ENCODE measurements at regions not wholly inside any gene's neighbourhood (a gene's known extent, or its start where the extent isn't known, plus 50 kb on each side); places are given as distances from the start of the nearest gene placed in this dataset.
"Not testable (repeated sequence)": the region's sequence is repeated elsewhere in the genome, so short reads cannot be mapped to it uniquely, and the experiment has no call there.

- Mint-ChIP-seq H3K9me3 (no peaks in the 10 kb centered on the region), H3K4me3 (no peak overlapping the region), H3K4me1 (ENCODE audit: low read depth) (no peaks in the 10 kb centered on the region), H3K27ac (no peak overlapping the region), H3K36me3 (ENCODE audit: low read depth) (no peaks in the 10 kb centered on the region), H3K27me3 (ENCODE audit: insufficient read depth) (no peaks in the 10 kb centered on the region)
- DNase-seq (ENCODE audit: low spot score) = no peak
- intact Hi-C loops (cut with micrococcal nuclease) = no loop called here
Observed at GRCh38 chr6:48560408-48560807, 449.4 kb upstream of the PTCHD4 start.

GRCh38 chr6:48553467-48554189 is 442.6 kb upstream of the PTCHD4 start:
- H3K9me3 Mint-ChIP-seq = no peaks in the 10 kb centered on the region
- no peak overlapping the region for H3K27ac Mint-ChIP-seq
- H3K27me3 Mint-ChIP-seq (ENCODE audit: insufficient read depth) = no peaks in the 10 kb centered on the region
- H3K36me3 Mint-ChIP-seq (ENCODE audit: low read depth) = no peaks in the 10 kb centered on the region
- H3K4me1 Mint-ChIP-seq (ENCODE audit: low read depth) = no peaks in the 10 kb centered on the region
- DNase-seq (ENCODE audit: low spot score) = no peak
- no peak overlapping the region for H3K4me3 Mint-ChIP-seq
- intact Hi-C loops (cut with micrococcal nuclease) = no loop called here

DNA sequence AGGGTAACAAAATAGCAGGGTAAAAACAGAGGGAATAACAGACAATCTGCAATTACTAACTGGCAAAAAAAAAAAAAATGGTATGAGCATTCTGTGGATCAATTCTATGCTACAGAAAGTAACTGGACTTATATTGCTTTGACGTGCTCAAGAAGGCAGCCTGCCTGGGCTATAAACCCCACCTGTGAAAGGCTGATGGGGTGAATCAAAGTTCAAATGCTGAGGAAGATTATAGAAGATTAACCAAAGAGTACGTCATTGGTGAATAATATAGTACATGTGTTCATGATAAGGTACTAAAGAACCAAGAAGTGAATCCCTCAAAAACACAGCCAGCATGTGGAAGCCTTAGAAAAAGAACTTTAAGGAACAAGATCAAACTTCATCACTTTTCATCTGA is 441.9 kb upstream of the PTCHD4 start:
- Mint-ChIP-seq H3K27ac (no peak overlapping the region), H3K36me3 (ENCODE audit: low read depth) (no peaks in the 10 kb centered on the region), H3K4me1 (ENCODE audit: low read depth) (no peaks in the 10 kb centered on the region), H3K4me3 (no peak overlapping the region), H3K27me3 (ENCODE audit: insufficient read depth) (no peaks in the 10 kb centered on the region), H3K9me3 (no peaks in the 10 kb centered on the region)
- no peak for DNase-seq (ENCODE audit: low spot score)
- intact Hi-C loops (cut with micrococcal nuclease) = no loop called here

- Mint-ChIP-seq H3K27ac (no peak overlapping the region), H3K36me3 (ENCODE audit: low read depth) (no peaks in the 10 kb centered on the region), H3K4me1 (ENCODE audit: low read depth) (no peaks in the 10 kb centered on the region), H3K4me3 (no peak overlapping the region), H3K27me3 (ENCODE audit: insufficient read depth) (no peaks in the 10 kb centered on the region), H3K9me3 (no peaks in the 10 kb centered on the region)
- DNase-seq (ENCODE audit: low spot score) = no peak
- intact Hi-C loops (cut with micrococcal nuclease) = no loop called here
Observed at GRCh38 chr6:48550603-48551002, 439.6 kb upstream of the PTCHD4 start.

- intact Hi-C loops (cut with micrococcal nuclease) = no loop called here
- no peaks in the 10 kb centered on the region for H3K4me1 Mint-ChIP-seq (ENCODE audit: low read depth)
- peaks cover 13% of the 10 kb centered on the region for H3K9me3 Mint-ChIP-seq
- no peaks in the 10 kb centered on the region for H3K27me3 Mint-ChIP-seq (ENCODE audit: insufficient read depth)
- no peak for DNase-seq (ENCODE audit: low spot score)
- no peak overlapping the region for H3K4me3 Mint-ChIP-seq
- H3K27ac Mint-ChIP-seq = no peak overlapping the region
- H3K36me3 Mint-ChIP-seq (ENCODE audit: low read depth) = no peaks in the 10 kb centered on the region
Observed at GRCh38 chr6:48542191-48542590, 431.2 kb upstream of the PTCHD4 start.

GRCh38 chr6:48541649-48542048 is 430.7 kb upstream of the PTCHD4 start:
- no peak overlapping the region for H3K4me3 Mint-ChIP-seq
- H3K9me3 Mint-ChIP-seq = peaks cover 13% of the 10 kb centered on the region
- no peak for DNase-seq (ENCODE audit: low spot score)
- intact Hi-C loops (cut with micrococcal nuclease) = no loop called here
- H3K27me3 Mint-ChIP-seq (ENCODE audit: insufficient read depth) = no peaks in the 10 kb centered on the region
- H3K4me1 Mint-ChIP-seq (ENCODE audit: low read depth) = no peaks in the 10 kb centered on the region
- H3K36me3 Mint-ChIP-seq (ENCODE audit: low read depth) = no peaks in the 10 kb centered on the region
- no peak overlapping the region for H3K27ac Mint-ChIP-seq

DNA sequence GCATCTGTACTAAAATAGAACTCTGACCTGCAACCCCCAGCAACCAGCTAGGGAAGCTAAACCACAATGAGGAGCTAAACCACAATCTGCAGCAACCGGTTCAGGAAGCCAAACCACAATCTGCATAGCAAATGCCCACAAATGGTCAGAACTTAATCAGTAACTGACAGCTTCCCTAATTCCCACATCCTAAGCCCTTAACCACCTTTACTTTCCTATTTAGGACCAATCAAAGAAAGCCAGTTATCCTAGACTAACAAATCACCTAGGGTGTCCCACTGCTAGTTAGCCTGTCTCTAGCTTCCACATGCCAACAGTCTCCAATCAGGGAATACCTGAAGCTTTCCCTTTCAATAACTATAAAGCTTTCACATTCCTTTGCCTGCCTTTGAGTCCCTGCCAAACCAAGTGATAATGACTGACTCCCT is 424.6 kb upstream of the PTCHD4 start:
- Mint-ChIP-seq H3K4me3 (no peak overlapping the region), H3K27me3 (ENCODE audit: insufficient read depth) (no peaks in the 10 kb centered on the region), H3K4me1 (ENCODE audit: low read depth) (no peaks in the 10 kb centered on the region), H3K27ac (no peak overlapping the region), H3K9me3 (no peaks in the 10 kb centered on the region), H3K36me3 (ENCODE audit: low read depth) (no peaks in the 10 kb centered on the region)
- intact Hi-C loops (cut with micrococcal nuclease) = no loop called here
- DNase-seq (ENCODE audit: low spot score) = no peak

DNA sequence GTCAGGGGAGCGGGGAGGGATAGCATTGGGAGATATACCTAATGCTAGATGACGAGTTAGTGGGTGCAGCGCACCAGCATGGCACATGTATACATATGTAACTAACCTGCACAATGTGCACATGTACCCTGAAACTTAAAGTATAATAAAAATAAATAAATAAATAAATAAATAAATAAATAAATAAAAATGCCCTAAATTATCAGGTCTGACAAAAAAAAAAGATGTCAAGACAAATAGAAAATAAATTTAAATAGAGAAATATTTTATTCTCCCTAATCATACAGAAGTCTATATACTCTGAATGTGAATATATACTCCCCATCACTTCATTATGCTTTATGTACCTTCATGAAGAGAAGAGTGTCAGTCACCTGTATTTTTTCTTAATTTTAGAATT is 420.0 kb upstream of the PTCHD4 start:
- H3K36me3 Mint-ChIP-seq (ENCODE audit: low read depth); H3K27ac Mint-ChIP-seq; intact Hi-C loops (cut with micrococcal nuclease); DNase-seq (ENCODE audit: low spot score); H3K9me3 Mint-ChIP-seq; H3K4me1 Mint-ChIP-seq (ENCODE audit: low read depth); H3K4me3 Mint-ChIP-seq; H3K27me3 Mint-ChIP-seq (ENCODE audit: insufficient read depth): not testable (repeated sequence)

GRCh38 chr6:48525849-48526248 is 414.9 kb upstream of the PTCHD4 start:
- no peak overlapping the region for H3K27ac Mint-ChIP-seq
- no peak for DNase-seq (ENCODE audit: low spot score)
- no peaks in the 10 kb centered on the region for H3K36me3 Mint-ChIP-seq (ENCODE audit: low read depth)
- no peak overlapping the region for H3K4me3 Mint-ChIP-seq
- no peaks in the 10 kb centered on the region for H3K27me3 Mint-ChIP-seq (ENCODE audit: insufficient read depth)
- H3K9me3 Mint-ChIP-seq = no peaks in the 10 kb centered on the region
- intact Hi-C loops (cut with micrococcal nuclease) = no loop called here
- no peaks in the 10 kb centered on the region for H3K4me1 Mint-ChIP-seq (ENCODE audit: low read depth)

- Mint-ChIP-seq H3K27me3 (ENCODE audit: insufficient read depth) (no peaks in the 10 kb centered on the region), H3K4me3 (no peak overlapping the region), H3K27ac (no peak overlapping the region), H3K4me1 (ENCODE audit: low read depth) (no peaks in the 10 kb centered on the region), H3K36me3 (ENCODE audit: low read depth) (no peaks in the 10 kb centered on the region), H3K9me3 (peaks cover 10% of the 10 kb centered on the region)
- DNase-seq (ENCODE audit: low spot score) = no peak
- intact Hi-C loops (cut with micrococcal nuclease) = no loop called here
Observed at GRCh38 chr6:48520951-48521350, 410.0 kb upstream of the PTCHD4 start.

DNA sequence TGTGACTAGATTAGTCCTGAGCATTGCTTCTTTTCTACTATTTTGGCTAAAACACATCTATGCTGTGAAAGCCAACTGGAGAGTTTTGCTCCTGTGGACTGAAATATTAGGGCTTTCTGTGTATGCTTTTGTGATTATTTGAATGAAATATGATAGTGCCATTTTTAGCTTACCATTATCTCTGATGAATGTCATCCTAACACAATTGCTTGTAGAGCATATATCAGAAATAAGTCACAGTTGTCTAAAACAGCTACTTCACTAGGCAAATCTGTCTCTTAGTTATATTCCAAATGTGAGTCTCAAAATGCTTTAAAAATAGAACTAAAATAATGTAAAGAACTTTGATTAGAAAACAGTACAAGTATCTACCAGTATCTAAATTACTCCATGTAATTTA is 401.4 kb upstream of the PTCHD4 start:
- H3K4me3 Mint-ChIP-seq = no peak overlapping the region

GRCh38 chr6:48511378-48511777 is 400.4 kb upstream of the PTCHD4 start:
- no peaks in the 10 kb centered on the region for H3K36me3 Mint-ChIP-seq (ENCODE audit: low read depth)
- no peak overlapping the region for H3K27ac Mint-ChIP-seq
- H3K9me3 Mint-ChIP-seq = no peaks in the 10 kb centered on the region
- DNase-seq (ENCODE audit: low spot score) = no peak
- intact Hi-C loops (cut with micrococcal nuclease) = no loop called here
- H3K4me1 Mint-ChIP-seq (ENCODE audit: low read depth) = no peaks in the 10 kb centered on the region
- H3K4me3 Mint-ChIP-seq = no peak overlapping the region
- no peaks in the 10 kb centered on the region for H3K27me3 Mint-ChIP-seq (ENCODE audit: insufficient read depth)

More for the DNA sequence above, 401.4 kb upstream of the PTCHD4 start:
- intact Hi-C loops (cut with micrococcal nuclease) = no loop called here
- no peaks in the 10 kb centered on the region for H3K9me3 Mint-ChIP-seq
- no peaks in the 10 kb centered on the region for H3K36me3 Mint-ChIP-seq (ENCODE audit: low read depth)
- no peak overlapping the region for H3K27ac Mint-ChIP-seq
- H3K27me3 Mint-ChIP-seq (ENCODE audit: insufficient read depth) = no peaks in the 10 kb centered on the region
- H3K4me1 Mint-ChIP-seq (ENCODE audit: low read depth) = no peaks in the 10 kb centered on the region
- no peak for DNase-seq (ENCODE audit: low spot score)

- no peak for DNase-seq (ENCODE audit: low spot score)
- Mint-ChIP-seq H3K9me3 (peaks cover 8% of the 10 kb centered on the region), H3K4me1 (ENCODE audit: low read depth) (no peaks in the 10 kb centered on the region), H3K27ac (no peak overlapping the region), H3K36me3 (ENCODE audit: low read depth) (no peaks in the 10 kb centered on the region), H3K4me3 (no peak overlapping the region), H3K27me3 (ENCODE audit: insufficient read depth) (no peaks in the 10 kb centered on the region)
- intact Hi-C loops (cut with micrococcal nuclease) = no loop called here
Observed at GRCh38 chr6:48505621-48506020, 394.6 kb upstream of the PTCHD4 start.

DNA sequence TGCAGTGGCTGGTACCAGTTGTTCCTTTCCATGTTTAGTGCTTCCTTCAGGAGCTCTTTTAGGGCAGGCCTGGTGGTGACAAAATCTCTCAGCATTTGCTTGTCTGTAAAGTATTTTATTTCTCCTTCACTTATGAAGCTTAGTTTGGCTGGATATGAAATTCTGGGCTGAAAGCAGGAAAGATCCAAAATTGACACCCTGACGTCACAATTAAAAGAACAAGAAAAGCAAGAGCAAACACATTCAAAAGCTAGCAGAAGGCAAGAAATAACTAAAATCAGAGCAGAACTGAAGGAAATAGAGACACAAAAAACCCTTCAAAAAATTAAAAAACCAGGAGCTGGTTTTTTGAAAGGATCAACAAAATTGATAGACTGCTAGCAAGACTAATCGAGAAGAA is 382.4 kb upstream of the PTCHD4 start:
- intact Hi-C loops (cut with micrococcal nuclease) = not testable (repeated sequence)

More for the DNA sequence above, 382.4 kb upstream of the PTCHD4 start:
- H3K4me3 Mint-ChIP-seq; H3K36me3 Mint-ChIP-seq (ENCODE audit: low read depth); H3K9me3 Mint-ChIP-seq; H3K4me1 Mint-ChIP-seq (ENCODE audit: low read depth); H3K27ac Mint-ChIP-seq; H3K27me3 Mint-ChIP-seq (ENCODE audit: insufficient read depth); DNase-seq (ENCODE audit: low spot score): not testable (repeated sequence)

Data from activated T-helper 1 cell treated with anti-CD3 and anti-CD28 coated beads, Interleukin-12 subunit alpha, Interleukin-12 subunit beta, Interleukin-2, Interleukin-4 antibody, amounts not matched to agents 30 ng/mL and 10 ng/mL and 1 ng/mL, durations not matched to agents 14 hours and 24 hours and 36 hours (primary cell).